ENCODE measurements at regions not wholly inside any gene's neighbourhood (a gene's known extent, or its start where the extent isn't known, plus 50 kb on each side); places are given as distances from the start of the nearest gene placed in this dataset.

GRCh38 chr12:131457028-131457310 lies 253.9 kb upstream of the SFSWAP start:
- Mint-ChIP-seq H3K36me3 (no peaks in the 10 kb centered on the region), H3K4me3 (no peak overlapping the region), H3K27ac (no peak overlapping the region), H3K9me3 (peaks cover 0 to 8% (median under 1%) of the 10 kb centered on the region in 8 donors), H3K4me1 (peaks cover 0 to 1% (median under 1%) of the 10 kb centered on the region in 4 donors), H3K27me3 (peaks cover 10 to 24% of the 10 kb centered on the region in 2 donors)
- Histone ChIP-seq H3K36me3 (ENCODE audit: insufficient read depth, low read length) (no peaks in the 10 kb centered on the region), H3K4me3 (ENCODE audit: low read length in 2 of 2) (no peak overlapping the region), H3K4me1 (ENCODE audit: insufficient read depth, low read length) (no peaks in the 10 kb centered on the region), H3K27ac (ENCODE audit: low read depth, low read length) (no peak overlapping the region), H3K9me3 (ENCODE audit: control insufficient read depth in 1 of 2, low read length in 2 of 2) (no peaks in the 10 kb centered on the region), H3K27me3 (ENCODE audit: insufficient read depth, low read length) (no peaks in the 10 kb centered on the region)
- CTCF ChIA-PET (ENCODE audit: partially characterized antibody) = no interaction called here
- intact Hi-C loops (cut with micrococcal nuclease) = no loop called here
- POLR2A ChIA-PET (ENCODE audit: partially characterized antibody) = no interaction called here
- DNase-seq = no peak

- no peak overlapping the region for H3K27ac ChIP-seq (ENCODE audit: low read depth, low read length)
- CTCF ChIA-PET (ENCODE audit: partially characterized antibody) = no interaction called here
- peaks cover 11 to 27% of the 10 kb centered on the region in 2 donors for H3K27me3 Mint-ChIP-seq
- DNase-seq = no peak
- intact Hi-C loops (cut with micrococcal nuclease) = no loop called here
- no peaks in the 10 kb centered on the region for H3K4me1 ChIP-seq (ENCODE audit: insufficient read depth, low read length)
- H3K4me1 Mint-ChIP-seq = peaks cover 0 to 1% (median under 1%) of the 10 kb centered on the region in 4 donors
- H3K9me3 ChIP-seq (ENCODE audit: control insufficient read depth in 1 of 2, low read length in 2 of 2) = no peaks in the 10 kb centered on the region
- H3K4me3 ChIP-seq (ENCODE audit: low read length in 2 of 2) = no peak overlapping the region
- no peaks in the 10 kb centered on the region for H3K36me3 Mint-ChIP-seq
- no peak overlapping the region for H3K4me3 Mint-ChIP-seq
- POLR2A ChIA-PET (ENCODE audit: partially characterized antibody) = no interaction called here
- no peak overlapping the region for H3K27ac Mint-ChIP-seq
- H3K36me3 ChIP-seq (ENCODE audit: insufficient read depth, low read length) = no peaks in the 10 kb centered on the region
- H3K9me3 Mint-ChIP-seq = peaks cover 0 to 8% (median 1%) of the 10 kb centered on the region in 8 donors
- no peaks in the 10 kb centered on the region for H3K27me3 ChIP-seq (ENCODE audit: insufficient read depth, low read length)
These were observed 253.4 kb upstream of the SFSWAP start for GRCh38 chr12:131457331-131458047.

DNA sequence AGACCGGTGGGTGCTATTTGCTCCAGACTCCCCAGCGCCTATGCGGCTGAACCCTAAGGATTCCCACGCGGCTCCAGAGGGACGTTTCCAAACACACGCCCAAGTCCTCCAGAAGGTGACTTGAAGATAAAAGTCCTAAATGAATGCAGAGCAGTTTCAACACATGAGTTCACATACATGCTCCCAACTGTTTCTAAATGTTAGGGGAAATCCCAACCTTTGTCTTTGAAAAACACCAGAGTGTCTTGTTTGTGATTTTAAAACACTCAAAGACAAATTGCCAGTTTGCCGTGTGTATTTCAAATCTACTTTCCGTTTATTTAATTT lies 252.9 kb upstream of the SFSWAP start:
- intact Hi-C loops (cut with micrococcal nuclease) = no loop called here
- no peak overlapping the region for H3K27ac ChIP-seq (ENCODE audit: low read depth, low read length)

DNA sequence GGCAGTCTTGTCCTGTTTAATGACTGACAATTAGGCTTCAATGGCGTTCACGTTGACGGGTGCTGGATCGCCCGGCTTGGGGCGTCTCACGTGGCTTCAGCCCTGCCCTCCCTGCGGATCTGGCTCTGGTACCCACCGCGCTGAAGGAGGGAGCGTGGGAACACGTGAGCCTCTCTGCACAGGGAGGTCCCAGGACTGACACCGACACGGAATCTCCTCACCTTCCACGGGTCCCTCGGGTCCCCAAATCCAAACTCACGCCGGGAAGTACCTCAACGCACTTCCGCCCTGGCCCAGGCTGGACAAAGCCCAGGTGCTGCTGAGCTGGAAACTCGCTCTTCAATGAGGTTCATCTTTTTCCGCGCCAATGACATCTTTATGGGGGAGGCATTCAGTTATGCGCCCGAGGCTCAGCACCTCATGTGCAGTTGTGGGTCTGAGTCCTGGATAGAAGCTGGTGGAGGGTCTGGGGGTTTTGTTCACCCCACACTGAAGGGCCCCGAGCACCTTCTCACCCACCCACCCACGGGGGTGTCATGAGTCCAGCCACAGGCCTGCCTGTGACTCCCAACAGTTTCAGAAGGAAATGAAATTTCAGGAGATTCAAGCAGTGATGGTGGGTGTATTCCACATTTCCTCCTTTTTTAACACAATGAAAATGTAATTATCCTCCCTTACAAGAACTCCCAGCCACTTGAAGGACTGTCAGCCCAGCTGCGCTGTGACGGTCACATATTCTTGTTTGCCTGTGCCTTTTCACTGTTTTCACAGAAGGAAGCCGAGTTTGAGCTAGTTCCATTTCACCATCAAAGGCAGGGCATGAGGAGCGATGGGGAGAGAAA lies 251.7 kb upstream of the SFSWAP start:
- H3K36me3 ChIP-seq (ENCODE audit: insufficient read depth, low read length) = no peaks in the 10 kb centered on the region
- peaks cover 0 to 8% (median 0%) of the 10 kb centered on the region in 8 donors for H3K9me3 Mint-ChIP-seq
- intact Hi-C loops (cut with micrococcal nuclease) = no loop called here
- CTCF ChIA-PET (ENCODE audit: partially characterized antibody) = no interaction called here
- peaks cover 11 to 27% of the 10 kb centered on the region in 2 donors for H3K27me3 Mint-ChIP-seq
- H3K27me3 ChIP-seq (ENCODE audit: insufficient read depth, low read length) = no peaks in the 10 kb centered on the region
- H3K9me3 ChIP-seq (ENCODE audit: control insufficient read depth in 1 of 2, low read length in 2 of 2) = no peaks in the 10 kb centered on the region
- no peaks in the 10 kb centered on the region for H3K4me1 ChIP-seq (ENCODE audit: insufficient read depth, low read length)
- peaks cover 0 to 1% (median 0%) of the 10 kb centered on the region in 4 donors for H3K4me1 Mint-ChIP-seq
- no peak overlapping the region for H3K4me3 Mint-ChIP-seq
- H3K27ac ChIP-seq (ENCODE audit: low read depth, low read length) = no peak overlapping the region
- DNase-seq = no peak
- no peak overlapping the region for H3K4me3 ChIP-seq (ENCODE audit: low read length in 2 of 2)
- POLR2A ChIA-PET (ENCODE audit: partially characterized antibody) = no interaction called here
- H3K36me3 Mint-ChIP-seq = no peaks in the 10 kb centered on the region
- no peak overlapping the region for H3K27ac Mint-ChIP-seq

More for the DNA sequence above, 252.9 kb upstream of the SFSWAP start:
- DNase-seq = no peak
- H3K36me3 Mint-ChIP-seq = no peaks in the 10 kb centered on the region
- Histone ChIP-seq H3K4me3 (ENCODE audit: low read length in 2 of 2) (no peak overlapping the region), H3K27me3 (ENCODE audit: insufficient read depth, low read length) (no peaks in the 10 kb centered on the region), H3K36me3 (ENCODE audit: insufficient read depth, low read length) (no peaks in the 10 kb centered on the region), H3K4me1 (ENCODE audit: insufficient read depth, low read length) (no peaks in the 10 kb centered on the region), H3K9me3 (ENCODE audit: control insufficient read depth in 1 of 2, low read length in 2 of 2) (no peaks in the 10 kb centered on the region)
- ChIA-PET POLR2A (ENCODE audit: partially characterized antibody) (no interaction called here), CTCF (ENCODE audit: partially characterized antibody) (no interaction called here)
- H3K9me3 Mint-ChIP-seq = peaks cover 0 to 8% (median 0%) of the 10 kb centered on the region in 8 donors
- peaks cover 0 to 1% (median 0%) of the 10 kb centered on the region in 4 donors for H3K4me1 Mint-ChIP-seq
- no peak overlapping the region for H3K27ac Mint-ChIP-seq
- peaks cover 11 to 27% of the 10 kb centered on the region in 2 donors for H3K27me3 Mint-ChIP-seq
- no peak overlapping the region for H3K4me3 Mint-ChIP-seq

DNA sequence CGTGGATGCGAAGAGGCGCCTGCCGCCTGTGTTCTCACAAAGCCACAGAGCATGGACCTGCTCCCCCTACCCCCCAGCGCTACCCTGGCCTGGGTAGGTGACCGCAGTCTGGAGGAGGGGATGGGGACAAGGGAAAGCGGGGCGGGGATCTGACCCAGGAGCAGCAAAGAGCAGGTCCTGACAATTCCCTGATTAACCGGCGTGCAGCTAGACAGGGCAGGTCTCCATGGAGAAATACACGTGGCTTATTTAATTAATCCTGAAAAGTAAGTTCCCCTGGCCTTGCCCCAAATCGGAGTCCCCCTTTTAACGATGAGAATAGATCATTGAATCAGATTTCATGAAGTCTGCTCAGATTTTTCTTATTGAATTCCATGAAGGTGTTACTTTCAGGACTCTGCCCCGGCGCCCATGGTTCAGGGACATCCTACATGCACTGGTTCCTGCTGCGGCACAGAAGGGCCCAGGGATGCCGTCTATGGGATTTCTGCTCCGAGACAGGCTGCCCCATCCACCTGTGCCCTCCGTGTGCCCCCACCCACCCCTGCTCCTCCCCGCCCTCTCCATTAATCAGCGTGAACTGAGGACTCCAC lies 251.0 kb upstream of the SFSWAP start:
- Mint-ChIP-seq H3K4me1 (no peaks in the 10 kb centered on the region), H3K27ac (no peak overlapping the region), H3K9me3 (peaks cover 0 to 8% (median 0%) of the 10 kb centered on the region in 8 donors), H3K36me3 (no peaks in the 10 kb centered on the region), H3K4me3 (no peak overlapping the region), H3K27me3 (peaks cover 11 to 27% of the 10 kb centered on the region in 2 donors)
- no peak overlapping the region for H3K4me3 ChIP-seq (ENCODE audit: low read length in 2 of 2)
- POLR2A ChIA-PET (ENCODE audit: partially characterized antibody) = no interaction called here
- H3K27me3 ChIP-seq (ENCODE audit: insufficient read depth, low read length) = no peaks in the 10 kb centered on the region
- no peaks in the 10 kb centered on the region for H3K36me3 ChIP-seq (ENCODE audit: insufficient read depth, low read length)
- CTCF ChIA-PET (ENCODE audit: partially characterized antibody) = no interaction called here
- no peak overlapping the region for H3K27ac ChIP-seq (ENCODE audit: low read depth, low read length)
- H3K4me1 ChIP-seq (ENCODE audit: insufficient read depth, low read length) = no peaks in the 10 kb centered on the region
- no peak for DNase-seq
- no peaks in the 10 kb centered on the region for H3K9me3 ChIP-seq (ENCODE audit: control insufficient read depth in 1 of 2, low read length in 2 of 2)
- intact Hi-C loops (cut with micrococcal nuclease) = no loop called here

- no peak for DNase-seq
- POLR2A ChIA-PET (ENCODE audit: partially characterized antibody) = no interaction called here
- no peak overlapping the region for H3K27ac Mint-ChIP-seq
- no peaks in the 10 kb centered on the region for H3K4me1 Mint-ChIP-seq
- Histone ChIP-seq H3K4me3 (ENCODE audit: low read length in 2 of 2) (no peak overlapping the region), H3K36me3 (ENCODE audit: insufficient read depth, low read length) (no peaks in the 10 kb centered on the region), H3K27me3 (ENCODE audit: insufficient read depth, low read length) (no peaks in the 10 kb centered on the region), H3K27ac (ENCODE audit: low read depth, low read length) (no peak overlapping the region), H3K4me1 (ENCODE audit: insufficient read depth, low read length) (no peaks in the 10 kb centered on the region), H3K9me3 (ENCODE audit: control insufficient read depth in 1 of 2, low read length in 2 of 2) (no peaks in the 10 kb centered on the region)
- CTCF ChIA-PET (ENCODE audit: partially characterized antibody) = no interaction called here
- H3K36me3 Mint-ChIP-seq = no peaks in the 10 kb centered on the region
- H3K27me3 Mint-ChIP-seq = peaks cover 11 to 25% of the 10 kb centered on the region in 2 donors
- no peak overlapping the region for H3K4me3 Mint-ChIP-seq
- intact Hi-C loops (cut with micrococcal nuclease) = no loop called here
- H3K9me3 Mint-ChIP-seq = peaks cover 0 to 8% (median 0%) of the 10 kb centered on the region in 8 donors
These were observed 250.4 kb upstream of the SFSWAP start for GRCh38 chr12:131460520-131460919.

- no peak overlapping the region for H3K27ac Mint-ChIP-seq
- H3K4me1 ChIP-seq (ENCODE audit: insufficient read depth, low read length) = no peaks in the 10 kb centered on the region
- ChIA-PET CTCF (ENCODE audit: partially characterized antibody) (no interaction called here), POLR2A (ENCODE audit: partially characterized antibody) (no interaction called here)
- DNase-seq = no peak
- peaks cover 0 to 8% (median 0%) of the 10 kb centered on the region in 8 donors for H3K9me3 Mint-ChIP-seq
- H3K27me3 Mint-ChIP-seq = peaks cover 11 to 22% of the 10 kb centered on the region in 2 donors
- no peaks in the 10 kb centered on the region for H3K36me3 ChIP-seq (ENCODE audit: insufficient read depth, low read length)
- H3K4me3 ChIP-seq (ENCODE audit: low read length in 2 of 2) = no peak overlapping the region
- no peaks in the 10 kb centered on the region for H3K4me1 Mint-ChIP-seq
- H3K27me3 ChIP-seq (ENCODE audit: insufficient read depth, low read length) = no peaks in the 10 kb centered on the region
- intact Hi-C loops (cut with micrococcal nuclease) = no loop called here
- no peak overlapping the region for H3K27ac ChIP-seq (ENCODE audit: low read depth, low read length)
- no peak overlapping the region for H3K4me3 Mint-ChIP-seq
- H3K9me3 ChIP-seq (ENCODE audit: control insufficient read depth in 1 of 2, low read length in 2 of 2) = no peaks in the 10 kb centered on the region
- H3K36me3 Mint-ChIP-seq = no peaks in the 10 kb centered on the region
These were observed 249.8 kb upstream of the SFSWAP start for GRCh38 chr12:131461096-131461495.

All from CD4-positive, alpha-beta memory T cell (primary cell).